Gastroesophageal sphincter (tissue), 3 donors: ENCODE measurements at regions not wholly inside any gene's neighbourhood (a gene's known extent, or its start where the extent isn't known, plus 50 kb on each side); places are given as distances from the start of the nearest gene placed in this dataset.

Source experiments
- POLR2A ChIP-seq, 2 donors: fragments of 450-650 bp; IDR thresholded peaks; one replicate each; pipeline ENCODE4 v1.6.1; 2017; ENCODE audit warnings: antibody characterized with exemption in 2 of 2, mild to moderate bottlenecking in 2 of 2, moderate library complexity in 1 of 2
- POLR2AphosphoS5 ChIP-seq: sonication (generic); formaldehyde crosslinking; IDR thresholded peaks from one replicate; pipeline ENCODE4 v1.6.1; 2017; ENCODE audit warnings: antibody characterized with exemption
- TF ChIP-seq, protein P1 (sequence below), 4 experiments: fragments of 200-600 bp in 2 of 4; fragments of 450-650 bp in 2 of 4; sonication (generic) in 1 of 4; IDR thresholded peaks; one replicate each; pipeline ENCODE4 v1.5.1; 2017 to 2019; ENCODE audit warnings: antibody characterized with exemption in 4 of 4, mild to moderate bottlenecking in 2 of 4, moderate library complexity in 2 of 4

GRCh38 chr4:63296773-63297172, 1112.5 kb downstream of the TECRL start:
- no peak for TF ChIP-seq POLR2AphosphoS5
- no peak for TF ChIP-seq POLR2A (IDR thresholded peaks at IDR 0.05)
- TF ChIP-seq, protein P1, sequence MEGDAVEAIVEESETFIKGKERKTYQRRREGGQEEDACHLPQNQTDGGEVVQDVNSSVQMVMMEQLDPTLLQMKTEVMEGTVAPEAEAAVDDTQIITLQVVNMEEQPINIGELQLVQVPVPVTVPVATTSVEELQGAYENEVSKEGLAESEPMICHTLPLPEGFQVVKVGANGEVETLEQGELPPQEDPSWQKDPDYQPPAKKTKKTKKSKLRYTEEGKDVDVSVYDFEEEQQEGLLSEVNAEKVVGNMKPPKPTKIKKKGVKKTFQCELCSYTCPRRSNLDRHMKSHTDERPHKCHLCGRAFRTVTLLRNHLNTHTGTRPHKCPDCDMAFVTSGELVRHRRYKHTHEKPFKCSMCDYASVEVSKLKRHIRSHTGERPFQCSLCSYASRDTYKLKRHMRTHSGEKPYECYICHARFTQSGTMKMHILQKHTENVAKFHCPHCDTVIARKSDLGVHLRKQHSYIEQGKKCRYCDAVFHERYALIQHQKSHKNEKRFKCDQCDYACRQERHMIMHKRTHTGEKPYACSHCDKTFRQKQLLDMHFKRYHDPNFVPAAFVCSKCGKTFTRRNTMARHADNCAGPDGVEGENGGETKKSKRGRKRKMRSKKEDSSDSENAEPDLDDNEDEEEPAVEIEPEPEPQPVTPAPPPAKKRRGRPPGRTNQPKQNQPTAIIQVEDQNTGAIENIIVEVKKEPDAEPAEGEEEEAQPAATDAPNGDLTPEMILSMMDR (IDR thresholded peaks at IDR 0.05): no peak
